Liver (tissue), 8 donors: ENCODE measurements at regions not wholly inside any gene's neighbourhood (a gene's known extent, or its start where the extent isn't known, plus 50 kb on each side); places are given as distances from the start of the nearest gene placed in this dataset.

Experiments
- DNase-seq: peaks from one replicate; pipeline ENCODE4 v3.0.0-alpha.2; 2017; ENCODE audit warnings: low spot score
- H3K27ac ChIP-seq, 2 donors: one replicate each; pipeline ENCODE4 v1.7.0; 2013; ENCODE audit warnings: inconsistent platforms in 2 of 2, low read length in 2 of 2, control low read depth in 1 of 2, low read depth in 1 of 2, mild to moderate bottlenecking in 1 of 2
- H3K27me3 ChIP-seq, 4 donors: one replicate each; pipeline versions ENCODE4 v1.6.1 to v1.7.0; 2013; ENCODE audit warnings: low read length in 3 of 4, inconsistent platforms in 1 of 4, mild to moderate bottlenecking in 1 of 4, moderate library complexity in 1 of 4; ENCODE audit not compliant: control insufficient read depth in 4 of 4, insufficient read depth in 4 of 4
- H3K36me3 ChIP-seq, 4 donors: one replicate each; pipeline versions ENCODE4 v1.6.1 to v1.7.0; 2013; ENCODE audit warnings: low read length in 3 of 4, mild to moderate bottlenecking in 3 of 4, low read depth in 1 of 4, moderate library complexity in 1 of 4; ENCODE audit not compliant: control insufficient read depth in 4 of 4, insufficient read depth in 3 of 4
- H3K4me1 ChIP-seq, 4 donors: one replicate each; pipeline versions ENCODE4 v1.6.1 to v1.7.0; 2013; ENCODE audit warnings: low read length in 3 of 4, mild to moderate bottlenecking in 3 of 4, moderate library complexity in 1 of 4; ENCODE audit not compliant: control insufficient read depth in 4 of 4, insufficient read depth in 4 of 4
- H3K4me3 ChIP-seq, 3 donors: one replicate each; pipeline versions ENCODE4 v1.6.1 to v1.7.0; 2013; ENCODE audit warnings: low read length in 3 of 3, control low read depth in 1 of 3, low read depth in 1 of 3, mild to moderate bottlenecking in 1 of 3
- H3K9ac ChIP-seq, 2 donors: one replicate each; pipeline ENCODE4 v1.7.0; 2013; ENCODE audit warnings: low read length in 2 of 2, mild to moderate bottlenecking in 2 of 2, moderate library complexity in 2 of 2, control low read depth in 1 of 2, low read depth in 1 of 2
- H3K9me3 ChIP-seq, 4 donors: one replicate each; pipeline versions ENCODE4 v1.6.1 to v1.7.0; 2013; ENCODE audit warnings: low read length in 3 of 4; ENCODE audit not compliant: control insufficient read depth in 4 of 4
- ATF3 ChIP-seq: IDR thresholded peaks from 2 replicates; pipeline ENCODE4 v1.6.1; 2016; ENCODE audit warnings: antibody characterized with exemption
- CTCF ChIP-seq: fragments of 150-350 bp; IDR thresholded peaks from 2 replicates; pipeline ENCODE4 v1.5.1; 2017; ENCODE audit warnings: improper control_type of control experiment, low read depth, low read length; ENCODE audit not compliant: missing input control
- EGR1 ChIP-seq, 2 donors: IDR thresholded peaks; 2 replicates each; pipeline ENCODE4 v1.6.1; 2016 to 2018; ENCODE audit warnings: antibody characterized with exemption in 2 of 2, low read depth in 2 of 2
- FOXA1 ChIP-seq: IDR thresholded peaks from 2 replicates; pipeline ENCODE4 v1.6.1; 2016; ENCODE audit warnings: antibody characterized with exemption
- FOXA2 ChIP-seq: IDR thresholded peaks from 2 replicates; pipeline ENCODE4 v1.6.1; 2016; ENCODE audit warnings: antibody characterized with exemption
- GABPA ChIP-seq, 2 donors: IDR thresholded peaks in 1 of 2; conservative IDR thresholded peaks in 1 of 2; 2 replicates each; pipeline ENCODE4 v1.6.1; 2016; ENCODE audit warnings: antibody characterized with exemption in 2 of 2, mild to moderate bottlenecking in 1 of 2, moderate library complexity in 1 of 2
- HNF4A ChIP-seq, 2 donors: conservative IDR thresholded peaks; 2 replicates each; pipeline ENCODE4 v1.6.1; 2016; ENCODE audit warnings: antibody characterized with exemption in 2 of 2, mild to moderate bottlenecking in 2 of 2
- HNF4G ChIP-seq: IDR thresholded peaks from 2 replicates; pipeline ENCODE4 v1.6.1; 2016; ENCODE audit warnings: antibody characterized with exemption
- JUND ChIP-seq, 2 donors: IDR thresholded peaks; 2 replicates each; pipeline ENCODE4 v1.6.1; 2016; ENCODE audit warnings: antibody characterized with exemption in 2 of 2
- MAX ChIP-seq: IDR thresholded peaks from 2 replicates; pipeline ENCODE4 v1.6.1; 2016; ENCODE audit warnings: antibody characterized with exemption
- NR2F2 ChIP-seq: IDR thresholded peaks from 2 replicates; pipeline ENCODE4 v1.6.1; 2016; ENCODE audit warnings: antibody characterized with exemption
- RAD21 ChIP-seq, 2 donors: IDR thresholded peaks; 2 replicates each; pipeline ENCODE4 v1.6.1; 2016; ENCODE audit warnings: antibody characterized with exemption in 2 of 2, mild to moderate bottlenecking in 2 of 2
- REST ChIP-seq: IDR thresholded peaks from 2 replicates; pipeline ENCODE4 v1.6.1; 2016; ENCODE audit warnings: antibody characterized with exemption, mild to moderate bottlenecking
- RXRA ChIP-seq, 2 donors: IDR thresholded peaks; 2 replicates each; pipeline ENCODE4 v1.6.1; 2017 to 2018; ENCODE audit warnings: antibody characterized with exemption in 2 of 2, mild to moderate bottlenecking in 1 of 2
- SP1 ChIP-seq: IDR thresholded peaks from 2 replicates; pipeline ENCODE4 v1.6.1; 2018; ENCODE audit warnings: antibody characterized with exemption, mild to moderate bottlenecking
- TAF1 ChIP-seq: conservative IDR thresholded peaks from 2 replicates; pipeline ENCODE4 v1.6.1; 2016; ENCODE audit warnings: antibody characterized with exemption, mild to moderate bottlenecking
- YY1 ChIP-seq: IDR thresholded peaks from 2 replicates; pipeline ENCODE4 v1.6.1; 2016; ENCODE audit warnings: antibody characterized with exemption, mild to moderate bottlenecking
- ZBTB33 ChIP-seq: IDR thresholded peaks from 2 replicates; pipeline ENCODE4 v1.6.1; 2016; ENCODE audit warnings: antibody characterized with exemption
- WGBS: extraction: QIAGEN DNeasy Blood & Tissue Kit; methylation state at CpG from one replicate; pipeline ENCODE4 v1.1.7; 2013; 5-methylcytosine and 5-hydroxymethylcytosine counted together
- donor health status: healthy.
- donor health status: healthy.
- donor health status: healthy.
- donor health status: healthy.
- donor health status: healthy.

GRCh38 chr2:54360055-54360792 lies 95.9 kb upstream of the SPTBN1 start:
- Histone ChIP-seq H3K9ac (no peak overlapping the region), H3K27me3 (no peaks in the 10 kb centered on the region), H3K9me3 (peaks cover 0 to 5% (median 0%) of the 10 kb centered on the region in 4 donors), H3K36me3 (no peaks in the 10 kb centered on the region), H3K27ac (peak overlapping the region in 1 of 2 donors; percentile 31), H3K4me1 (no peaks in the 10 kb centered on the region), H3K4me3 (no peak overlapping the region)
- no peak for DNase-seq
- TF ChIP-seq RXRA (IDR thresholded peaks at IDR 0.05) = peak in 1 of 2 donors; percentile 28
- TF ChIP-seq HNF4A (conservative IDR thresholded peaks at IDR 0.05) = no peak
- peak; percentile 33 to 54 for TF ChIP-seq RAD21 (IDR thresholded peaks at IDR 0.05)
- no peak for TF ChIP-seq ATF3
- TF ChIP-seq REST = no peak
- no peak for TF ChIP-seq FOXA1
- no peak for TF ChIP-seq TAF1
- peak; percentile 83 for TF ChIP-seq NR2F2
- no peak for TF ChIP-seq MAX
- no peak for TF ChIP-seq HNF4G
- TF ChIP-seq SP1 = peak; percentile 27
- peak in 1 of 2 donors; percentile 37 for TF ChIP-seq JUND (IDR thresholded peaks at IDR 0.05)
- TF ChIP-seq FOXA2 = no peak
- no peak for TF ChIP-seq EGR1 (IDR thresholded peaks at IDR 0.05; ENCODE audit: low read depth in 2 of 2)
- no peak for TF ChIP-seq CTCF
- no peak for TF ChIP-seq YY1
- TF ChIP-seq ZBTB33 = no peak
- no peak for TF ChIP-seq GABPA (IDR thresholded peaks at IDR 0.05 in 1 of 2, conservative IDR thresholded peaks at IDR 0.05 in 1 of 2)
- 41% methylated on average over 8 of the region's 8 CpGs for WGBS
